SK-N-SH (cell line): ENCODE measurements at regions not wholly inside any gene's neighbourhood (a gene's known extent, or its start where the extent isn't known, plus 50 kb on each side); places are given as distances from the start of the nearest gene placed in this dataset.

Experiments used
- ELF1 ChIP-seq: IDR thresholded peaks from 2 replicates; pipeline ENCODE4 v1.4.0; 2012
- EZH2phosphoT487 ChIP-seq: fragments of 200-600 bp; sonication (generic); IDR thresholded peaks from 2 replicates; pipeline ENCODE4 v1.6.1; 2017; ENCODE audit warnings: low read depth, mixed run types, mild to moderate bottlenecking, antibody characterized with exemption, moderate library complexity, borderline replicate concordance
- POLR2AphosphoS5 ChIP-seq: IDR thresholded peaks from 2 replicates; pipeline ENCODE4 v1.6.1; 2012; ENCODE audit warnings: low read depth, low read length
- RAD21 ChIP-seq: IDR thresholded peaks from 2 replicates; pipeline ENCODE4 v1.6.1; 2012; ENCODE audit warnings: mild to moderate bottlenecking, low read length
- RCOR1 ChIP-seq: fragments of 150-350 bp; IDR thresholded peaks from 2 replicates; pipeline ENCODE4 v1.6.1; 2017; ENCODE audit warnings: antibody characterized with exemption, low read length
- SMC3 ChIP-seq: IDR thresholded peaks from 2 replicates; pipeline ENCODE4 v1.6.1; 2012; ENCODE audit warnings: low read depth, low read length, improper control_type of control experiment
- TF ChIP-seq, protein P1 (sequence below): fragments of 200-600 bp; sonication (generic); IDR thresholded peaks from 2 replicates; pipeline ENCODE4 v1.6.1; 2017; ENCODE audit warnings: antibody characterized with exemption, mild to moderate bottlenecking, moderate library complexity
- TF ChIP-seq, protein P2 (sequence below): IDR thresholded peaks from 2 replicates; pipeline ENCODE4 v1.4.0; 2012; ENCODE audit warnings: low read depth, borderline replicate concordance

DNA sequence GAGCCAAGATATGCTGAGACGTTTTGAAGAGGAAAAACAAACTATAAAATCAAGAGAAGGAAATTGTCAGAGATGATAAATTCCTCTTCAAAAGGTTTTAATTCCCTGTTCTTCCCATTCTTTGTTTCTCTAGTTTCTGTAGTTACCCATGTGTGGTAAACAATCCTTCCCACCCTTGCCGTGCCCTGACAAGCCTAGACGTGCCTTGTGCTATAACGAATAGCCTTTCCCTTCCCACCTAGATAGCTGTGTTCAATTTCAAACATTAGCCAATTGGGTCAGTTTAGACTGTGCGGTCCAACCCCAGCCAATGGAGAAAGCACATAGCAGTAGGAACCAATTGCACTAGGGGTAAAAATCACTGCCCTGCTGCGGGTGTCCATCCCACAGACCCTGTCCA is 138.1 kb downstream of the RALA start:
- TF ChIP-seq SMC3 (no peak), RAD21 (no peak), ELF1 (no peak), POLR2AphosphoS5 (no peak), EZH2phosphoT487 (no peak), RCOR1 (no peak)
- TF ChIP-seq, protein P1, sequence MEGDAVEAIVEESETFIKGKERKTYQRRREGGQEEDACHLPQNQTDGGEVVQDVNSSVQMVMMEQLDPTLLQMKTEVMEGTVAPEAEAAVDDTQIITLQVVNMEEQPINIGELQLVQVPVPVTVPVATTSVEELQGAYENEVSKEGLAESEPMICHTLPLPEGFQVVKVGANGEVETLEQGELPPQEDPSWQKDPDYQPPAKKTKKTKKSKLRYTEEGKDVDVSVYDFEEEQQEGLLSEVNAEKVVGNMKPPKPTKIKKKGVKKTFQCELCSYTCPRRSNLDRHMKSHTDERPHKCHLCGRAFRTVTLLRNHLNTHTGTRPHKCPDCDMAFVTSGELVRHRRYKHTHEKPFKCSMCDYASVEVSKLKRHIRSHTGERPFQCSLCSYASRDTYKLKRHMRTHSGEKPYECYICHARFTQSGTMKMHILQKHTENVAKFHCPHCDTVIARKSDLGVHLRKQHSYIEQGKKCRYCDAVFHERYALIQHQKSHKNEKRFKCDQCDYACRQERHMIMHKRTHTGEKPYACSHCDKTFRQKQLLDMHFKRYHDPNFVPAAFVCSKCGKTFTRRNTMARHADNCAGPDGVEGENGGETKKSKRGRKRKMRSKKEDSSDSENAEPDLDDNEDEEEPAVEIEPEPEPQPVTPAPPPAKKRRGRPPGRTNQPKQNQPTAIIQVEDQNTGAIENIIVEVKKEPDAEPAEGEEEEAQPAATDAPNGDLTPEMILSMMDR, result no peak
- TF ChIP-seq, protein P2, sequence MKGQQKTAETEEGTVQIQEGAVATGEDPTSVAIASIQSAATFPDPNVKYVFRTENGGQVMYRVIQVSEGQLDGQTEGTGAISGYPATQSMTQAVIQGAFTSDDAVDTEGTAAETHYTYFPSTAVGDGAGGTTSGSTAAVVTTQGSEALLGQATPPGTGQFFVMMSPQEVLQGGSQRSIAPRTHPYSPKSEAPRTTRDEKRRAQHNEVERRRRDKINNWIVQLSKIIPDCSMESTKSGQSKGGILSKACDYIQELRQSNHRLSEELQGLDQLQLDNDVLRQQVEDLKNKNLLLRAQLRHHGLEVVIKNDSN, result no peak
